Osteoblast (primary cell): ENCODE measurements at regions not wholly inside any gene's neighbourhood (a gene's known extent, or its start where the extent isn't known, plus 50 kb on each side); places are given as distances from the start of the nearest gene placed in this dataset.

Experiments
- DNase-seq: peaks from one replicate; pipeline ENCODE4 v3.0.0; 2011; ENCODE audit warnings: low spot score, mixed read lengths; ENCODE audit not compliant: insufficient read length; ENCODE audit errors: missing footprints
- H2AFZ ChIP-seq: 2 replicates; pipeline ENCODE4 v1.6.0; 2011; ENCODE audit warnings: mild to moderate bottlenecking, low read length
- H3K27ac ChIP-seq: 2 replicates; pipeline ENCODE4 v1.5.1; 2011; ENCODE audit warnings: mild to moderate bottlenecking, low read depth, low read length, moderate library complexity
- H3K27me3 ChIP-seq: 2 replicates; pipeline ENCODE4 v1.6.0; 2012; ENCODE audit warnings: mild to moderate bottlenecking, control low read depth, inconsistent platforms, low read length, moderate library complexity; ENCODE audit not compliant: insufficient read depth
- H3K36me3 ChIP-seq: 2 replicates; pipeline ENCODE4 v1.5.1; 2011; ENCODE audit warnings: mild to moderate bottlenecking, low read length, control low read depth, moderate library complexity; ENCODE audit not compliant: insufficient read depth
- H3K4me1 ChIP-seq: 2 replicates; pipeline ENCODE4 v1.5.1; 2011; ENCODE audit warnings: mild to moderate bottlenecking, low read length, control low read depth, moderate library complexity; ENCODE audit not compliant: insufficient read depth
- H3K4me2 ChIP-seq: 2 replicates; pipeline ENCODE4 v1.6.0; 2011; ENCODE audit warnings: mild to moderate bottlenecking, low read length; ENCODE audit not compliant: insufficient read depth
- H3K4me3 ChIP-seq: fragments of 200-600 bp; sonication (generic); 3 replicates; pipeline ENCODE4 v1.5.1; 2012; ENCODE audit warnings: mild to moderate bottlenecking, low read length, inconsistent platforms; ENCODE audit not compliant: insufficient read depth
- H3K79me2 ChIP-seq: 2 replicates; pipeline ENCODE4 v1.6.0; 2012; ENCODE audit warnings: mild to moderate bottlenecking, low read length, control low read depth, inconsistent platforms; ENCODE audit not compliant: insufficient read depth
- H3K9me3 ChIP-seq: 2 replicates; pipeline ENCODE4 v1.5.1; 2011; ENCODE audit warnings: low read depth, low read length, control low read depth
- H4K20me1 ChIP-seq: 2 replicates; pipeline ENCODE4 v1.6.0; 2012; ENCODE audit warnings: mild to moderate bottlenecking, low read length, control low read depth; ENCODE audit not compliant: insufficient read depth
- TF ChIP-seq, protein P1 (sequence below): IDR thresholded peaks from 2 replicates; pipeline ENCODE4 v1.5.1; 2011; ENCODE audit warnings: mild to moderate bottlenecking, low read depth, low read length, moderate library complexity; ENCODE audit errors: extremely low read depth

DNA sequence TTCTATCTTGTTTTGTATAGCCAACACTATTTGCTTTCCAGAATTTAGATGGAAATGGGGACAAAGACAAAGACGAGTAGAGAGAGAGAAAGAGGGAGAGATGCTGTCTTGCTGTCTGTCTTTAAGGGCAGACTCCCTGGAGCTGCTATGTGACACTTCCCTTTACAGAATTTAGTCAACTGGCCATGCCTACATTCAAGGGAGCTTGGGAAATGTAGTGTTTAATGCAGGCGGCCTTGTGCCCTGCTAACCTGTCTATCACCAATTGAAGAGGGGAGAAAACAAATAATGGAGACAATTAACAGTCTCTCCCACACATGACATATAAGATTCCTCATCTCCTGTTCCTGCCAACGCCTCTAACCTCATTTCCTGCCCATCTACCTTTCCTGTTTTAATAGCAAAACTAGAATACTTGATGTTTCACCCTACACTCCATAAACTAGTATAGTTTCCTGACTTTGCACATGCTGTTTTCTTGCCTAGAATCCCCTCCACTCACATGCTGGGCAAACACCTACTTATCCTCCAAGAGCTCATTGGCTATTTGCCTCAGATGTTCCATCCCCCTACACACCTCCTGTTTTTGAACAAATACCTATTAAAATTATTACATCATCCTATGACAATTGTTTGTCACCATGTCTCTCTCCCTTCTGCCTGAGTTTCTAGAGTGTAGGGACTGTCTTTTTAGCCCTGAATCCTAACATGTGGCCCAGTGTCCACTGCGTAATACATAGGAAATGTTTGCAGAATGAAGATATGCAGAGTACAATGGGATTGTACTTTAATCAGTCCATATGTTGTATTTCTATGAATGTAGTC, 117.2 kb downstream of the SLC25A24 start:
- H3K27ac ChIP-seq, result no peak overlapping the region
- no peaks in the 10 kb centered on the region for H3K79me2 ChIP-seq
- no peak overlapping the region for H3K4me2 ChIP-seq
- H3K36me3 ChIP-seq, result no peaks in the 10 kb centered on the region
- no peaks in the 10 kb centered on the region for H3K9me3 ChIP-seq
- H3K4me1 ChIP-seq, result no peaks in the 10 kb centered on the region
- no peak overlapping the region for H3K4me3 ChIP-seq
- DNase-seq, result no peak
- TF ChIP-seq, protein P1, sequence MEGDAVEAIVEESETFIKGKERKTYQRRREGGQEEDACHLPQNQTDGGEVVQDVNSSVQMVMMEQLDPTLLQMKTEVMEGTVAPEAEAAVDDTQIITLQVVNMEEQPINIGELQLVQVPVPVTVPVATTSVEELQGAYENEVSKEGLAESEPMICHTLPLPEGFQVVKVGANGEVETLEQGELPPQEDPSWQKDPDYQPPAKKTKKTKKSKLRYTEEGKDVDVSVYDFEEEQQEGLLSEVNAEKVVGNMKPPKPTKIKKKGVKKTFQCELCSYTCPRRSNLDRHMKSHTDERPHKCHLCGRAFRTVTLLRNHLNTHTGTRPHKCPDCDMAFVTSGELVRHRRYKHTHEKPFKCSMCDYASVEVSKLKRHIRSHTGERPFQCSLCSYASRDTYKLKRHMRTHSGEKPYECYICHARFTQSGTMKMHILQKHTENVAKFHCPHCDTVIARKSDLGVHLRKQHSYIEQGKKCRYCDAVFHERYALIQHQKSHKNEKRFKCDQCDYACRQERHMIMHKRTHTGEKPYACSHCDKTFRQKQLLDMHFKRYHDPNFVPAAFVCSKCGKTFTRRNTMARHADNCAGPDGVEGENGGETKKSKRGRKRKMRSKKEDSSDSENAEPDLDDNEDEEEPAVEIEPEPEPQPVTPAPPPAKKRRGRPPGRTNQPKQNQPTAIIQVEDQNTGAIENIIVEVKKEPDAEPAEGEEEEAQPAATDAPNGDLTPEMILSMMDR, result no peak
- no peaks in the 10 kb centered on the region for H3K27me3 ChIP-seq
- H4K20me1 ChIP-seq, result no peaks in the 10 kb centered on the region
- no peak overlapping the region for H2AFZ ChIP-seq

- DNase-seq, result no peak
- no peaks in the 10 kb centered on the region for H3K27me3 ChIP-seq
- no peaks in the 10 kb centered on the region for H3K4me1 ChIP-seq
- H3K36me3 ChIP-seq, result no peaks in the 10 kb centered on the region
- H3K9me3 ChIP-seq, result no peaks in the 10 kb centered on the region
- no peak overlapping the region for H2AFZ ChIP-seq
- no peak overlapping the region for H3K27ac ChIP-seq
- no peak overlapping the region for H3K4me3 ChIP-seq
- H4K20me1 ChIP-seq, result no peaks in the 10 kb centered on the region
- TF ChIP-seq, protein P1, result no peak
- H3K79me2 ChIP-seq, result no peaks in the 10 kb centered on the region
- no peak overlapping the region for H3K4me2 ChIP-seq
Observed at GRCh38 chr1:108082001-108082400, 117.0 kb upstream of the VAV3 start.

DNA sequence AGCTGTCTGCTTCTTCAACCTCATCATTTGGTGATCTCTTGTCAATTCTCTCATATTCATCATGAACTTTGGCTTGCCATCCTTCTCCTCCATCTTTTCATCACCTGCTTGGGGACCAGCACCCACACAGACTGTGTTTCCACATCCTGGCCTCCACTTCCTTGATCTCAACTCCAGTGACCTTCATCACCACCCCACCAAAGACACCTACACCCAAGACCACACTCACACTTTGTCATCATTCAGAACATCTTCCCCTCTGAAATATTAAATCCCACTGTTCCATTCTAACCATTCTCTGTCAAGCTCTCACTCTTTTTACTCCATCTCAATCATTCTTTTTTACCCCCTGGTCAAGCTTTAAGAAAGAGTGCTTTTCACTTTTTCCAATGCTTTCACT, 115.5 kb upstream of the VAV3 start:
- H3K4me2 ChIP-seq, result no peak overlapping the region
- H2AFZ ChIP-seq, result no peak overlapping the region
- TF ChIP-seq, protein P1, result no peak
- no peaks in the 10 kb centered on the region for H3K27me3 ChIP-seq
- no peaks in the 10 kb centered on the region for H3K9me3 ChIP-seq
- H3K27ac ChIP-seq, result no peak overlapping the region
- no peak overlapping the region for H3K4me3 ChIP-seq
- H3K36me3 ChIP-seq, result no peaks in the 10 kb centered on the region
- H3K4me1 ChIP-seq, result no peaks in the 10 kb centered on the region
- no peaks in the 10 kb centered on the region for H4K20me1 ChIP-seq
- DNase-seq, result no peak
- H3K79me2 ChIP-seq, result no peaks in the 10 kb centered on the region

DNA sequence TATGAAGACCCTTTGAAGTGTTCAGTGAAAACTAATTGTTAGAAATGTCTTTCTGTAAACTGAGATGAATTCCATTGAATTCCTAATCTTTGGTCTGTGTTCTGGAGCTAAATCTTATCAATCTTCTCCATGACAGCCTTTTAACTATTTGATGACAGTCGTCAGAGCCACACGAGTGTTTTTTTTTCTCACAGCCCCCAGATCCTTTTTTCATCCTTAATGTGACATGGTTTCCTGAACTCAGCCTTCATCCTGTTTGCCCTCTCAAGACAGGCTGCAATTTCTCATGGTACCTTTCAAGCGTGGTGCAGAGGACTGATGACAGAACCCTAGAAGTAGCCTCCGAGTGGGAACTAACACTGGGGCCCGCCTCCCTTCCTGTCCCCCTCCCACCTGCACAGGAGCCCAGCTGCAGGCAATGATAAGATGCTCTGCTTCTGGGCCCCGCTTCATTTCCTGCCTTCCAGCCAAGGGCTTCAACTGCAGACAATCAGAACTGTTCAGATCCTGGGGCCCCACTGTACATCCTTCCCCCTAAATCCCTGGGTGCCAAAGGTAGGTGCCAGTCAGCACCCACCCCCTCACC, 114.6 kb upstream of the VAV3 start:
- Histone ChIP-seq H3K4me3 (no peak overlapping the region), H3K27ac (no peak overlapping the region), H3K4me1 (no peaks in the 10 kb centered on the region), H3K27me3 (no peaks in the 10 kb centered on the region), H2AFZ (no peak overlapping the region), H3K79me2 (no peaks in the 10 kb centered on the region), H3K4me2 (no peak overlapping the region), H4K20me1 (no peaks in the 10 kb centered on the region), H3K36me3 (no peaks in the 10 kb centered on the region), H3K9me3 (no peaks in the 10 kb centered on the region)
- no peak for DNase-seq
- TF ChIP-seq, protein P1, result no peak
